LNCaP clone FGC (cell line): ENCODE measurements at regions not wholly inside any gene's neighbourhood (a gene's known extent, or its start where the extent isn't known, plus 50 kb on each side); places are given as distances from the start of the nearest gene placed in this dataset.

Source experiments
- DNase-seq: peaks from one replicate; pipeline ENCODE4 v3.0.0-alpha.2; 2011; ENCODE audit warnings: low read depth
- H3K4me3 ChIP-seq: 2 replicates; pipeline ENCODE4 v1.5.1; 2011; ENCODE audit warnings: mild to moderate bottlenecking, low read depth, low read length, control low read depth
- TF ChIP-seq, protein P1 (sequence below): IDR thresholded peaks from 2 replicates; pipeline ENCODE4 v1.5.1; 2012; ENCODE audit warnings: mild to moderate bottlenecking; ENCODE audit not compliant: control insufficient read depth, insufficient read depth; ENCODE audit errors: extremely low read depth

DNA sequence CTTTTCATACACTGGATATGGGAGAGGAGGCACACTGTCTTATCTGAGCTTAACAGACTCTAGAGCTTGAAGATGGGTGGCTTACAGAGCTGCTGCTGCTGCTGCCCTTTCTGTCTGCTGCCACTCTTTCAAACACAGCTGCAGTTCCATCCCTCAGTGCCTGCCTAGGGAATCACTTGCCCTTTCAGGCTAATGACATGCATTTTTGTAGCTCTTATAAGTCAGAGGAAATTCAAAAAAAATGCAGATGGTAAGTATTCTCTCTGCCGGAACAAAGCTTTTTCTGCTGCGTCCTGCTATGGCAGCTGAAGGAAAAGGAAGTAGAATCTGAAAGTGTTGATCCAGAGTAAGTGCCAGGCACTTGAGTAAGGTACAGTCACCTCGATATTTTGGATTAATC, 460.4 kb upstream of the DIAPH2 start:
- H3K4me3 ChIP-seq, result no peak overlapping the region
- DNase-seq, result no peak
- TF ChIP-seq, protein P1, sequence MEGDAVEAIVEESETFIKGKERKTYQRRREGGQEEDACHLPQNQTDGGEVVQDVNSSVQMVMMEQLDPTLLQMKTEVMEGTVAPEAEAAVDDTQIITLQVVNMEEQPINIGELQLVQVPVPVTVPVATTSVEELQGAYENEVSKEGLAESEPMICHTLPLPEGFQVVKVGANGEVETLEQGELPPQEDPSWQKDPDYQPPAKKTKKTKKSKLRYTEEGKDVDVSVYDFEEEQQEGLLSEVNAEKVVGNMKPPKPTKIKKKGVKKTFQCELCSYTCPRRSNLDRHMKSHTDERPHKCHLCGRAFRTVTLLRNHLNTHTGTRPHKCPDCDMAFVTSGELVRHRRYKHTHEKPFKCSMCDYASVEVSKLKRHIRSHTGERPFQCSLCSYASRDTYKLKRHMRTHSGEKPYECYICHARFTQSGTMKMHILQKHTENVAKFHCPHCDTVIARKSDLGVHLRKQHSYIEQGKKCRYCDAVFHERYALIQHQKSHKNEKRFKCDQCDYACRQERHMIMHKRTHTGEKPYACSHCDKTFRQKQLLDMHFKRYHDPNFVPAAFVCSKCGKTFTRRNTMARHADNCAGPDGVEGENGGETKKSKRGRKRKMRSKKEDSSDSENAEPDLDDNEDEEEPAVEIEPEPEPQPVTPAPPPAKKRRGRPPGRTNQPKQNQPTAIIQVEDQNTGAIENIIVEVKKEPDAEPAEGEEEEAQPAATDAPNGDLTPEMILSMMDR, result no peak

DNA sequence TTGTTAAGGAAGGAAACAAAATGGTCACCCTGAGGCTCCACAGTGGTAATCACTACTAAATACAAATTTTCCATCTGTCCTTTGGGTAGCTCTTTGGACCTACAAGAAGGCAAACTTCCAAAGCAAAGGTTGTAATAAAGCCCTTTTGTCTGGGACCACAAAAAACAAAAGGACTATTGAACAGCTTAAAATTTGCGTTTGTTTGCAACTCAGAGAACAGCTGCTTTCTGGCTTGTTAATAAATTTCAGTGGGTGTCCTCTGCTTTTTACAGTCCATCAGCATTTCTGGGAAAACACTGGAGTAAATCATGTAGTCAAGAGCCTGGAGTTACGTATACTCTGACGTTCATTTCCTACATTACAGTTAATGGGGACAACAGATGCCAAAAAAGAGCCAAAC, 439.7 kb upstream of the DIAPH2 start:
- TF ChIP-seq, protein P1, result no peak
- no peak overlapping the region for H3K4me3 ChIP-seq
- DNase-seq, result no peak

DNA sequence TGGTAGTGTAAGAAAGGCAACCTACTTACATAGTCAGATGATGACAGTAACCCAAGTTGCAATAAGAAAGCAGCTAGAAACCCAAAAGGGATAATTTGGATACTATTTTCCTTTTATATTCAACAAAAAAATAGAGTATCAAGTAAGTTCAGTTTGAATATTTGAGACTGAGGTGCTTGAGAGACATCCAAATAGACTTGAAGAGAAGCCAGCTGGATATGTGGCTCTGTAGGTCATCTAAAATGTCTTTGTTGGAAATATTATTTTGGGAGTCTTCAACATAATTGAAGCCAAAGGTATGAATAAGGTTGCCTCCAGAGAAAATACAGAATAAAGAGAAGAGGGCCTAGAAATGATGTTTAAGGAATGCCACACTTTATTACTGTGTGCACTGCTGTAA, 438.2 kb upstream of the DIAPH2 start:
- H3K4me3 ChIP-seq, result no peak overlapping the region
- DNase-seq, result no peak
- TF ChIP-seq, protein P1, result no peak
